CD4-positive, alpha-beta T cell treated with Interleukin-21 for 1 hour (primary cell): ENCODE measurements at regions not wholly inside any gene's neighbourhood (a gene's known extent, or its start where the extent isn't known, plus 50 kb on each side); places are given as distances from the start of the nearest gene placed in this dataset.

Source experiments
- DNase-seq: peaks from one replicate; pipeline ENCODE4 v3.0.0-alpha.2; 2020

DNA sequence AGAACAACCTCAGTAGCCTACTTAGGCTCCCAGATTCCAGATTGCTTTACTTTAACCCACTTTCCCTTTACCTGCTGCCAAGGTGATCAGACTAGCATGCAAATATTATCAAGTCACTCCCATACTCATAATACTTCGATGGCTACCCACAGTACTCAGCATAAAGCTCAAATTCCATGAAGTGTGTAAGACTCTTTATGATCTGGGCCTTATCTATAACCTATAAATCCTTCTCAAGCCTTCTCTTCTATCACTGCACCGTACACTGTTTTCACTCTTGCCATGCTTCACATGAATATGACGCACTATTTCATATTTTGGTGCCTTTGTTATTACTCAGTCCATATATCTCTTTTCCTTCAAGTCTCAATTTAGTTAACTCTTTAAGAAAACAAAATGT lies 135.2 kb upstream of the TARS1 start:
- DNase-seq: no peak

- no peak for DNase-seq
Observed at GRCh38 chr5:33306758-33307157, 134.0 kb upstream of the TARS1 start.

DNA sequence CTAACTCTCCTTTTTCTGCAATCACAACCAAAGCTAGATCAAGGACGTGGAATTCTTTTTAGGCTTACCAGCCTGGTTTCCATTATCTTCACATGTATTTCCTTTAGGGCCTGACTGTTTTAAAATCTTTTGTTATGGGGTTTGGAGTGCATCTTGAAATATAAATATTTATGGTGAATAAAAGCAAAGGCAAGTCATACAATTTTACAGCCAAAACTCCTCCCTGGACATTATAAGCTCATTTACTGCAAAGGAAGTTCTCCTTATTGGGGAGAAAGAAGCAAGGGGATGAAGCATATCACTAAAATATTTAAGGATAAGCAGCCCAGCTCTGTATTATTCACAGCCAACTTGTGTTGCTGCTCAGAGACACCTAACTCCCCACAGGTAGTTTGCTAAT lies 132.2 kb upstream of the TARS1 start:
- DNase-seq: no peak

DNA sequence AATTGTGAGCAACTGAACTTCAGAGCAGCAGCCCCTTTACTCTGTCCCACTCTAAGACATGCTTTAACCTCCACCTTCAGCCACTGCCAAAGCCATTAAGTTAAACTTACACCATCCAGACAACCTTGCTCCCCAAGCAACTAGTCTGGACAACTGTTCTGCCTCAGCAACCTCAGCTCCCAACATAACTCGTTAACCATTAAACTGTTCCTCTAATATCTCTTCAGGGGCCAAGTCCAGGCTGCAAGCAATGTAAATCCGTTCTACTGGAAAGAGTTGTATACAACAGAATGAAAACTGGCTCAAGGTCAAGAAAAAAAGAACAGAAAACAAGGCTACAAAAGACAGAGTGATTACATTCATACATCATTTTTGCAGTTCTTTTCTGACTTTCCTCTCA lies 131.7 kb upstream of the TARS1 start:
- no peak for DNase-seq

DNA sequence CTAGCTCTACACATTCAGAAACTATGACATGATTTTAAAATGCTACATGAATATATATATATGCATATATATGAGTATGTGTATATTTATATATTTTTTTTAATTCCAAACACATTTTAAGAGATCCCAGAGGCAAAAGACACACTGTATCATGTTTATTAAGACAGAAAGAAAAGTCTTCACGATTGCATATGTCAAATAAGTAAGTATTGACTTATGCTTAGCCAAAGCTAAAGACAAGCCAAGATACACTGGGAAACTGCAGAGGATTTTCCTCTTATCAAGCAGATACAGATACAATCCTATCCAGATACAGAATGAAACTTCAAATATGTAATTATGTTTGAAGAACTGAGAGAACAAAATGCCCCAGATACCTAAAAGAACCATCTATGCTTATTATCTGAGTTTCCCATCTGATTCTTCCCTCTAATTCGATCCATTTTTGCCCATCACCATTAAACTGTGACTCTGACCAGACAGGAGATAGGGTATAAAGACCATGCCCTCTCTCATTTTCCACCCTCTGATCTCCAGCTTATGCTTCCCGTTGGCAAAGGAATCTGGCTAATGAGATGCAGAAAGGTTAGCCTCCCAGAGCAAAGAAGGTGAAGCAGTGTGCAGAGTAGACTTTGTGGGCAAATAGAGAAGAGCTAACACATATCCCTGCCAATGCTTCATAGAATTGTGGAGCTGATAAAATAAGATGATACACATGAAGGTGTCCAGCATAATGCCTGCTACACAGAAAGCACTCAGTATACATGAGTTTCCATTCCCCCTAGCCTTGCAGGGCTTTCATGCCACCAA lies 131.0 kb upstream of the TARS1 start:
- DNase-seq: no peak

- DNase-seq: no peak
Observed at GRCh38 chr5:33310451-33310850, 130.3 kb upstream of the TARS1 start.

DNA sequence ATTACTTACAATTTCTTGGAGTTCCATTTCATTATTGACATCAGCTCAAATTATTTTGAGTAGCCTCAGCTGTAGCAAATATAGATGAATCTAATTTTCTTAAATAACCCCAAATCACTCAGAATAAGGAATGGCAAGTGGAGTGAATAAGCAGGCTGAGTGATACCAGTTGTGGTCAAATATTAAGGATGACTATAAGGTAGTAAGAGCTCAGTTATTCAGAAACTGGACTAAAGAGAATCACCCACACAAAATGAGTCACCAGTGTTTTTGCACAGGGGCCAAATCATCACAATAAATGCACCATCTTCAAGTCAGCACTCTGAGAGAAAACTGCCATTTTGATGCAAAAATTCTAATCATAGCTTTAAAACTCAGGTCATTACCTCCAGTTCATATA lies 128.9 kb upstream of the TARS1 start:
- no peak for DNase-seq

GRCh38 chr5:33312571-33313549 lies 127.9 kb upstream of the TARS1 start:
- no peak for DNase-seq

DNA sequence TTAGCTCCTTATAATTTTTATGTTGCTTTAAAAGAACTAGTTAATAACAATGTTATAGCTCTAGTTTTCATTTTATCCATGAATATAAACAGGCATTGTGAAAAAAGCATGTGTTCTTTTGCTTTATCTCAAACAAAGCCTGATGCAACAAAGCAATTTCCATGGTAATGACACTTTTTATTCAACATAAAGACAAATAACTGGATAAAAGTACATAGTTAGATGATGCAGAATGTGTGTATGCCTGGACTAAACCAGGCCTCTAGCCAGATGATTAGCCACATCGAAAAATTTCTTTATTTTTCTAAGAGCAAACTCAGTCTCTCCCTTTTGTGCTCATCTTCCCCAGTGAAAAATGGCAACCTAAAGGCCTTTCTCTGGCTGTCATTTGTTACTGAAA lies 125.6 kb upstream of the TARS1 start:
- no peak for DNase-seq

DNA sequence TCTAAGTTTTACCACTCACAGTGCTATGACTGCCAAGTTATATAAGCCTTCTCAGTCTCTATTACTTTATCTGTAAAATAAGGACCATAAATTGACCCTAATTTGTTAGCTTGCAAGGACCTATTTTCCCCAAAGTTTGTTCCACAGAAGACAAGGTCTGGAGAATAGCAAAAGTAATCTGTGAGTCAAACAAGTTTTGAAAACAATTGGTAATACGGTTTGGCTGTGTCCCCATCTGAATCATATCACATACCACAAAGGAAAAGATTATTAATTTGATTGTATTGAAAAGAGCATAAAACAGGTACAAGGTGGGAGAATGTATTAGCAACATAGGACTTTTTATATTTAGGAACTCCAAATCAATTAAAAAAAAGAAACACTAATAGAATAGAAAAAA lies 124.0 kb upstream of the TARS1 start:
- DNase-seq: no peak

DNA sequence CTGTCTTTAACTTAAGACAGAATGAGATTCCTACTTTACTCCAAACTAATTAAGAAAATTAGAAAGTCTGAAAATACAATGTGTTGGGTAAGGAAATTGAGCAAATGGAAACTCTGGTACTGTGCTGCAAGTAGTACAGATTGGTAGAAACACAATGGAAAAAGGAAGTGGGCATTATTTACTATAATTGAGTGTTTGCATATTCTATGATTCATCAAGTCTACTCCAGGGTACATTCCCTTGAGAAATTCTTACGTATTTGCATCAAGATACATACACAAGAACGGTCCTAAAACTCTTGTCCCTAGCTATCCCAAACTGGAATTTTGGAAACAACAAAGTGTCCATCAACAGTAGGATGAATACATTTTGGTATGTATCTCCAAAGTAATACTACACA lies 123.5 kb upstream of the TARS1 start:
- DNase-seq: no peak

GRCh38 chr5:33319151-33319550 lies 121.6 kb upstream of the TARS1 start:
- no peak for DNase-seq

- no peak for DNase-seq
Observed at GRCh38 chr5:33319841-33320240, 120.9 kb upstream of the TARS1 start.

- DNase-seq: no peak
Observed at GRCh38 chr5:33321026-33321425, 119.7 kb upstream of the TARS1 start.

DNA sequence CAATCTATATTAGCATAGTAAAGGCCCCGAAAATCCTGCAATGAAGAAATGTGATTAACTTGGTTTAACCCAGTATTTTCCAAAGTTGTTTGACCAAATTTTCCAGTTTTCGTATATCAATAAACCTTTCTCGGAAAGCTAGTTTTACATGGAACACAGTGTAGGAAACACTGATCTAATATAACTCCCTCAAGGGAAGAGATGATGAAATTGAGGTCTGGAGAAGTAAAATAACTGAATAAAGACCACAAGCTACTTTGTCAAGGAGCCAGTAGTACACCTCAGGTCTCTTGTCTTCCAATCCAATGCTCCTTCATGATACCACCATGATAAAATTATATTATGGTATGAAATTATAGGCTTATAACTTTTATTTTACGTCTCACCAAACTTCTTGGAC lies 118.1 kb upstream of the TARS1 start:
- DNase-seq: no peak

DNA sequence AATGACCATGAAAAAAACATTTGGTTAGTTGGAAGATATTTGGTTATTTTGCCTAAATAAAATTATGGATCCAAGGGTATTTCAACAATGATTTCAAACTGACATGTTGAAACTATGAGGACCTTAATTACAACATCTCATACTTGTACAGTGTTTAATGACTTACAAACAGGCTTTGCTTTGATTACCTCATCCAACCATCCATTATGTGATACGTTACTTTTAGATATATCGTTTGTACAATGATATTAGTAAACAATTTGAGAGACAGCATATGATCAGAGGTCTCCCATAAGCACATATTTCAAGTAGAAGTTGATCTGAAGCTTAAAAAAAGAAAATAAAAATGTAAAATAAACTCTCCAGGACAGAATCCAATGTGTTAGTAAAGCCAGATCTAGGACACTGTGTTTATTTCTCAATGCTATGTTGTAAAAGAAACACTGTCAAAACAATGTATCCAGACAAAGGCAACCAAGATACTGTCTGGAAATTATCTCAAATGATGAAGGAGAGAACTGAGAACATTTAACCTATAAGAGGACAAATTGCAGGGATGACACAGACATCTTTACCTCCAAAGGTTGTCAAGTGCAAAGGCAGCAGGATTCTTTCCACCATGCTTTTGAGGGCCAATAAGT lies 116.0 kb upstream of the TARS1 start:
- DNase-seq: no peak

DNA sequence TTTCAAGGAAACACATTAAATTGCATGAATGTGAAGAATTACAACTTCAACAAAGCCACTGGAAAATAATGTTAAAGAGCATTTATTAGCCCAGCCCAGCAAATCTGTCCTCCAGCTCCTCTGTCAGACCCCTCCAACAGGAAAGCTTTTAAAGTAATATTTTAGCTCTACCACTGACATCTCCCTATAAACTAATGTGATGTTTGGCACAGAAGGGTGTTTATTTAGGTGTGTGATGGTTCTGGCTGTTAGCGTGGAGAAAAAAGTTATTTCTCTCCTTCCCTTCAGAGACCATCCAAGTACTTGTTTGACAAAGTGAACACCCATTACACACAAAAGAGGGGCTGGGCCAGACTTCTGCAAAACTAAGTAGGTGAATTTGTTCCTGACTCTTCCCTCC lies 111.9 kb upstream of the TARS1 start:
- no peak for DNase-seq

GRCh38 chr5:33329891-33330290 lies 110.9 kb upstream of the TARS1 start:
- DNase-seq: no peak

- DNase-seq: no peak
Observed at GRCh38 chr5:33330426-33330825, 110.3 kb upstream of the TARS1 start.

- DNase-seq: no peak
Observed at GRCh38 chr5:33330992-33331391, 109.8 kb upstream of the TARS1 start.

- no peak for DNase-seq
Observed at GRCh38 chr5:33332804-33333203, 108.0 kb upstream of the TARS1 start.

DNA sequence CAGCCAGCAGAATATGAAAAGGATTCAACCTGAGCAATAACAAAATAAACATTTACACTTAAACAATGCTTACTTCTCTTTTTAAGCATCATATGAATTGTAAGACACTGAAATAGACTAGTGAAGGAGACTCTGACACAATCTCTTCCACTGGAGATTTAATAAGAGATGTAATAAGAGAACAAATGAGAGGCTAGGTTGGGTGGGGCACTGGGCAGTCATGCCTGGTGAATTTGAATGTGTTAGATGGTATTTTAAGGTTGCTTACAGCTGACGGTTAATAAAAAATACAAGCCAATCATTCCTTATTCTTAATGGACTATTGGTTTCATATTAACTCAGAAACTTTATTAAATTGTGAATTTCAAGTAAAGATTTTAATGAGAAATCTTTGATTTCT lies 105.9 kb upstream of the TARS1 start:
- DNase-seq: no peak

DNA sequence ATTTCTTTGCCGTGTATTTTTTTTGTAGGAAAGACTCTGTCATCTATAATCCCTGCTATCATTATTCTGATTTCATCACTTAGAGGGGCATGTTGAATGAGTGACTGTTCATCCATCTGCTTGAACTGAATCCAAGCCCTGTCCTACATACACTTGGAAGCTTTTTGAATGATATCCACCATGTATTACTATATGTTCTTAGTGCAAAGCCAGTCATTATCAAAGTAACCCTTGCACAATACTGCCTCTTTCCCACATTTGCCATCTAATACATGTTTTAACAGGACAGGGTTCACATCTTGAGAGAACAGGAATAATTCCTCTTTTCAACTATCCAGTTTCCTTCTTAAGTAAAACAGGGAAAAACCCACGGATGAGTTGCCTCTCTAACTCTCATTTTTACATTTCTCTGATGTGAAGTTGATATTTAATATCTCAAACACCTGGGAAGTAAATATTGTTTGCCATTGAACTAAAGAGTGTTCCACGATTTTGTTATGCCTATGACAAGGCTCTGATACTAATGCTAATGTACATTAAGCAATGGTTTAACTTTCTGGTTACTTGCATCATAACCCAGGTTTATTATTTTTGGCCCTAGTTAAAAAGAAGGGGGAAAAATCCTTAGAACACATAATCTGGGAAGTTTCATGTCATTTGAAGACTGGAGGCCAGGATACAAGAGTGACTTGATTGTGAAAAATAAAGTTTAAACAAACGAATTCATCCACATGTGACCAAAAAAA lies 103.7 kb upstream of the TARS1 start:
- DNase-seq: no peak
